Muscle of back (tissue), 3 donors: ENCODE measurements at regions not wholly inside any gene's neighbourhood (a gene's known extent, or its start where the extent isn't known, plus 50 kb on each side); places are given as distances from the start of the nearest gene placed in this dataset.

Experiments used
- DNase-seq, 3 donors: peaks; one replicate each; pipeline versions ENCODE4 v3.0.0 to v3.0.0-alpha.2; 2013

- no peak for DNase-seq
Observed at GRCh38 chr4:160983035-160983434, 1180.8 kb downstream of the FSTL5 start.

DNA sequence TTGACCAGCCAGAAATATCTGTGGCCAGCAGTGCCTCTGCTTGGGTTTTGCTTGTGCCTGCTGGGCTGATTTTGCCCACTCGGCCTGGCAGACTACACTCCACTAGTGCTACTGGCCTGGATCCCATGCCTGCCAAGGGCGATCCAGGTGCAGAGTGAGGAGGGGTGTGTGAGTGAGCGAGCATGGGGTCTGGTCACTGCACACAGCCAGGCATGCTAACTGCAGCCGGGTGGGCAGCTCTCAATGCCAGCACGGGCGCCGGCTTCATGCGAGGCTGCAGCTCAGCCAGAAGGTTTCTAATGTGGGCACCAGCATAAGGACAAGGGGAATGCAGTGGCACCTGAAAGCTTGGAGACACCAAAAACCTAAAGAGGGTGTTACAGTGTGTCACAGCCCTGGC, 1161.4 kb downstream of the FSTL5 start:
- DNase-seq = no peak

DNA sequence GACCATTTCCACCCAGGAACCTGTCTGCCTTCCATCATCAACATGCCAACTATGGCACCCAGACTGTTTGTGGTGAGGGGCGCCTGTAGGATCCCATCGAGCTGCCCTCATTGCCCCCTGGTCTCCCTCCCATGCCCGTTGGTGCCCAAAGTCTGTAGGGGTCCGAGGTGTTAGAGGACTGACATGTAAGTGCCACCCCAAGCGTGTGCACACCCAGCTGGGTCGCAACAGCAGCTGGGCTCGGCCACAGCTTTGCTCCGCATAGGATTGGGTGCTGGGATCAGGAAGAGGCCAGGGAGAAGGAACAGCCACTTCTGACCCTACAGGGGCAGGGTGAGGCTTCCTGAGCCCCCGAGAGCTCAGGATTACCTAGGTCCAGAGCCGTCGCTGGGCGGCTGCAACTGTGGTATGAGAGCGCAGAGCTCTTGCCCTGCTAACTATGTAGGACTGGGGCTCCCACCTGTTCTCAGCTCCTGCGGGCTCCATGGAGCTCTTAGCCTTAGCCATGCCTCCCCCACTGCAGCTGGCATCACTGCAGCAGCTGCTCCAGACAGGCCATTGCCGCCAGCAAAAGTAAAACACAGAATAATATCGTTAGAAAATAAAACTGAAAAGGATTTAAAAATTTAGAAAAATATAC, 1160.3 kb downstream of the FSTL5 start:
- DNase-seq = peak; percentile 4 to 10 (median 10)

DNA sequence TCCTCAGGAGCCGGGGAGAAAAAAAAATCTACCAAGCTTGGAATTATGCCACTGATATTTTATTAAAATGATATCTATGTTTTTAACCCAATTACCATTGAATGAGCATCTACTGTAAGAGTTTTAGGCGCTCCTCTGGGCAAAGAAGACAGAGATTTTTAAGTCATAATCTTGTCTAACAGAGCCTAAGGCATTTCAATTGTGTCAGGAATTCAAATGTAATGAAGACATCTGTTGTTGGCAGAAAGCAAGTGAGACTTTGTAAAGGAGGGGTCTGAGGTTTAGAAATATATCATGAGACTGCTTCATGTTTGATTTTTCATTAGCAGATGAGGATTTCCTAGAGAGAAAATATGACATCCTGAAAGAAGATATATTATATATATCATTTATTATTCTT, 1158.1 kb downstream of the FSTL5 start:
- no peak for DNase-seq

DNA sequence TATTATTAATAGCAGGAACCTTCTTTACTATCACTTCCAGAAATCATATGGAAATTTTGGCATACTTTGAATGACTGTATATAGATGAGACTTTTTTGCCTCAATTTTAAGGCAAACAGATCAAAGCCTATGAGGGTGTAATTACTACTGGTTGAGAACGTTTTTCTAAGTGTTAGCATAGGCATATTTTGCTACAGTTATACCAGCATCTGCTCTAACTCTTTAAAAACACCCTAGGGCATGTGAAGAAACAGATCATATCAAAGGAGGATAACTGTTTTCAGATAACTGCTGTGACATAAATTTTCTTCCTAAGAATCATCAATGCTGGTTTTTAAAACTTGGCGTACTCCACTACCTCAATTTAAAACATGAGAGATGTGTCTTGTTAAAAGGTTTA, 1155.3 kb downstream of the FSTL5 start:
- no peak for DNase-seq

GRCh38 chr4:161010227-161010626, 1153.6 kb downstream of the FSTL5 start:
- DNase-seq = no peak
